Liver (tissue), 8 donors: ENCODE measurements at regions not wholly inside any gene's neighbourhood (a gene's known extent, or its start where the extent isn't known, plus 50 kb on each side); places are given as distances from the start of the nearest gene placed in this dataset.

Experiments used
- DNase-seq: peaks from one replicate; pipeline ENCODE4 v3.0.0-alpha.2; 2017; ENCODE audit warnings: low spot score
- H3K27ac ChIP-seq, 2 donors: one replicate each; pipeline ENCODE4 v1.7.0; 2013; ENCODE audit warnings: inconsistent platforms in 2 of 2, low read length in 2 of 2, control low read depth in 1 of 2, low read depth in 1 of 2, mild to moderate bottlenecking in 1 of 2
- H3K27me3 ChIP-seq, 4 donors: one replicate each; pipeline versions ENCODE4 v1.6.1 to v1.7.0; 2013; ENCODE audit warnings: low read length in 3 of 4, inconsistent platforms in 1 of 4, mild to moderate bottlenecking in 1 of 4, moderate library complexity in 1 of 4; ENCODE audit not compliant: control insufficient read depth in 4 of 4, insufficient read depth in 4 of 4
- H3K36me3 ChIP-seq, 4 donors: one replicate each; pipeline versions ENCODE4 v1.6.1 to v1.7.0; 2013; ENCODE audit warnings: low read length in 3 of 4, mild to moderate bottlenecking in 3 of 4, low read depth in 1 of 4, moderate library complexity in 1 of 4; ENCODE audit not compliant: control insufficient read depth in 4 of 4, insufficient read depth in 3 of 4
- H3K4me1 ChIP-seq, 4 donors: one replicate each; pipeline versions ENCODE4 v1.6.1 to v1.7.0; 2013; ENCODE audit warnings: low read length in 3 of 4, mild to moderate bottlenecking in 3 of 4, moderate library complexity in 1 of 4; ENCODE audit not compliant: control insufficient read depth in 4 of 4, insufficient read depth in 4 of 4
- H3K4me3 ChIP-seq, 3 donors: one replicate each; pipeline versions ENCODE4 v1.6.1 to v1.7.0; 2013; ENCODE audit warnings: low read length in 3 of 3, control low read depth in 1 of 3, low read depth in 1 of 3, mild to moderate bottlenecking in 1 of 3
- H3K9ac ChIP-seq, 2 donors: one replicate each; pipeline ENCODE4 v1.7.0; 2013; ENCODE audit warnings: low read length in 2 of 2, mild to moderate bottlenecking in 2 of 2, moderate library complexity in 2 of 2, control low read depth in 1 of 2, low read depth in 1 of 2
- H3K9me3 ChIP-seq, 4 donors: one replicate each; pipeline versions ENCODE4 v1.6.1 to v1.7.0; 2013; ENCODE audit warnings: low read length in 3 of 4; ENCODE audit not compliant: control insufficient read depth in 4 of 4
- ATF3 ChIP-seq: IDR thresholded peaks from 2 replicates; pipeline ENCODE4 v1.6.1; 2016; ENCODE audit warnings: antibody characterized with exemption
- CTCF ChIP-seq: fragments of 150-350 bp; IDR thresholded peaks from 2 replicates; pipeline ENCODE4 v1.5.1; 2017; ENCODE audit warnings: improper control_type of control experiment, low read depth, low read length; ENCODE audit not compliant: missing input control
- EGR1 ChIP-seq, 2 donors: IDR thresholded peaks; 2 replicates each; pipeline ENCODE4 v1.6.1; 2016 to 2018; ENCODE audit warnings: antibody characterized with exemption in 2 of 2, low read depth in 2 of 2
- FOXA1 ChIP-seq: IDR thresholded peaks from 2 replicates; pipeline ENCODE4 v1.6.1; 2016; ENCODE audit warnings: antibody characterized with exemption
- FOXA2 ChIP-seq: IDR thresholded peaks from 2 replicates; pipeline ENCODE4 v1.6.1; 2016; ENCODE audit warnings: antibody characterized with exemption
- GABPA ChIP-seq, 2 donors: IDR thresholded peaks in 1 of 2; conservative IDR thresholded peaks in 1 of 2; 2 replicates each; pipeline ENCODE4 v1.6.1; 2016; ENCODE audit warnings: antibody characterized with exemption in 2 of 2, mild to moderate bottlenecking in 1 of 2, moderate library complexity in 1 of 2
- HNF4A ChIP-seq, 2 donors: conservative IDR thresholded peaks; 2 replicates each; pipeline ENCODE4 v1.6.1; 2016; ENCODE audit warnings: antibody characterized with exemption in 2 of 2, mild to moderate bottlenecking in 2 of 2
- HNF4G ChIP-seq: IDR thresholded peaks from 2 replicates; pipeline ENCODE4 v1.6.1; 2016; ENCODE audit warnings: antibody characterized with exemption
- JUND ChIP-seq, 2 donors: IDR thresholded peaks; 2 replicates each; pipeline ENCODE4 v1.6.1; 2016; ENCODE audit warnings: antibody characterized with exemption in 2 of 2
- MAX ChIP-seq: IDR thresholded peaks from 2 replicates; pipeline ENCODE4 v1.6.1; 2016; ENCODE audit warnings: antibody characterized with exemption
- NR2F2 ChIP-seq: IDR thresholded peaks from 2 replicates; pipeline ENCODE4 v1.6.1; 2016; ENCODE audit warnings: antibody characterized with exemption
- RAD21 ChIP-seq, 2 donors: IDR thresholded peaks; 2 replicates each; pipeline ENCODE4 v1.6.1; 2016; ENCODE audit warnings: antibody characterized with exemption in 2 of 2, mild to moderate bottlenecking in 2 of 2
- RXRA ChIP-seq, 2 donors: IDR thresholded peaks; 2 replicates each; pipeline ENCODE4 v1.6.1; 2017 to 2018; ENCODE audit warnings: antibody characterized with exemption in 2 of 2, mild to moderate bottlenecking in 1 of 2
- SP1 ChIP-seq: IDR thresholded peaks from 2 replicates; pipeline ENCODE4 v1.6.1; 2018; ENCODE audit warnings: antibody characterized with exemption, mild to moderate bottlenecking
- TAF1 ChIP-seq: conservative IDR thresholded peaks from 2 replicates; pipeline ENCODE4 v1.6.1; 2016; ENCODE audit warnings: antibody characterized with exemption, mild to moderate bottlenecking
- YY1 ChIP-seq: IDR thresholded peaks from 2 replicates; pipeline ENCODE4 v1.6.1; 2016; ENCODE audit warnings: antibody characterized with exemption, mild to moderate bottlenecking
- ZBTB33 ChIP-seq: IDR thresholded peaks from 2 replicates; pipeline ENCODE4 v1.6.1; 2016; ENCODE audit warnings: antibody characterized with exemption
- WGBS: extraction: QIAGEN DNeasy Blood & Tissue Kit; methylation state at CpG from one replicate; pipeline ENCODE4 v1.1.7; 2013; 5-methylcytosine and 5-hydroxymethylcytosine counted together
- donor health status: healthy.
- donor health status: healthy.
- donor health status: healthy.
- donor health status: healthy.
- donor health status: healthy.

GRCh38 chr7:42491106-42491505 is 254.1 kb upstream of the GLI3 start:
- whole genome bisulfite sequencing, result 69% methylated on average over 3 of the region's 3 CpGs

GRCh38 chr7:42489299-42489698 is 252.3 kb upstream of the GLI3 start:
- no peak for DNase-seq
- peaks cover 0 to 4% (median 2%) of the 10 kb centered on the region in 4 donors for H3K27me3 ChIP-seq
- no peak for TF ChIP-seq EGR1 (IDR thresholded peaks at IDR 0.05; ENCODE audit: low read depth in 2 of 2)
- no peak overlapping the region for H3K4me3 ChIP-seq
- H3K9me3 ChIP-seq, result no peaks in the 10 kb centered on the region
- no peaks in the 10 kb centered on the region for H3K4me1 ChIP-seq
- H3K27ac ChIP-seq, result no peak overlapping the region
- H3K36me3 ChIP-seq, result no peaks in the 10 kb centered on the region
- no peak overlapping the region for H3K9ac ChIP-seq

More at GRCh38 chr7:42491106-42491505, 254.1 kb upstream of the GLI3 start:
- Histone ChIP-seq H3K9me3 (no peaks in the 10 kb centered on the region), H3K4me3 (no peak overlapping the region), H3K9ac (no peak overlapping the region), H3K4me1 (no peaks in the 10 kb centered on the region), H3K36me3 (no peaks in the 10 kb centered on the region), H3K27ac (no peak overlapping the region), H3K27me3 (peaks cover 0 to 6% (median 2%) of the 10 kb centered on the region in 4 donors)
- TF ChIP-seq ZBTB33 (no peak), EGR1 (IDR thresholded peaks at IDR 0.05; ENCODE audit: low read depth in 2 of 2) (no peak), RAD21 (IDR thresholded peaks at IDR 0.05) (no peak), MAX (no peak), YY1 (no peak), SP1 (no peak), JUND (IDR thresholded peaks at IDR 0.05) (no peak), FOXA2 (no peak), HNF4G (no peak), FOXA1 (no peak), CTCF (no peak)
- no peak for DNase-seq

- H3K4me3 ChIP-seq, result no peak overlapping the region
- no peak overlapping the region for H3K9ac ChIP-seq
- no peak for DNase-seq
- H3K27ac ChIP-seq, result no peak overlapping the region
- no peak for TF ChIP-seq YY1
- TF ChIP-seq CTCF, result no peak
- TF ChIP-seq RXRA (IDR thresholded peaks at IDR 0.05), result no peak
- TF ChIP-seq HNF4G, result no peak
- TF ChIP-seq FOXA1, result no peak
- TF ChIP-seq GABPA (IDR thresholded peaks at IDR 0.05 in 1 of 2, conservative IDR thresholded peaks at IDR 0.05 in 1 of 2), result no peak
- TF ChIP-seq MAX, result no peak
- TF ChIP-seq NR2F2, result no peak
- no peak for TF ChIP-seq RAD21 (IDR thresholded peaks at IDR 0.05)
- no peak for TF ChIP-seq ATF3
- no peak for TF ChIP-seq FOXA2
- no peak for TF ChIP-seq HNF4A (conservative IDR thresholded peaks at IDR 0.05)
- no peak for TF ChIP-seq JUND (IDR thresholded peaks at IDR 0.05)
- no peak for TF ChIP-seq EGR1 (IDR thresholded peaks at IDR 0.05; ENCODE audit: low read depth in 2 of 2)
- TF ChIP-seq TAF1, result no peak
- TF ChIP-seq SP1, result no peak
- H3K9me3 ChIP-seq, result no peaks in the 10 kb centered on the region
- H3K36me3 ChIP-seq, result no peaks in the 10 kb centered on the region
- H3K4me1 ChIP-seq, result no peaks in the 10 kb centered on the region
- H3K27me3 ChIP-seq, result peaks cover 0 to 3% (median 0%) of the 10 kb centered on the region in 4 donors
Measured at GRCh38 chr7:42485301-42485766, 248.3 kb upstream of the GLI3 start.
